ENCODE measurements at regions not wholly inside any gene's neighbourhood (a gene's known extent, or its start where the extent isn't known, plus 50 kb on each side); places are given as distances from the start of the nearest gene placed in this dataset.
"Not testable (repeated sequence)": the region's sequence is repeated elsewhere in the genome, so short reads cannot be mapped to it uniquely, and the experiment has no call there.

DNA sequence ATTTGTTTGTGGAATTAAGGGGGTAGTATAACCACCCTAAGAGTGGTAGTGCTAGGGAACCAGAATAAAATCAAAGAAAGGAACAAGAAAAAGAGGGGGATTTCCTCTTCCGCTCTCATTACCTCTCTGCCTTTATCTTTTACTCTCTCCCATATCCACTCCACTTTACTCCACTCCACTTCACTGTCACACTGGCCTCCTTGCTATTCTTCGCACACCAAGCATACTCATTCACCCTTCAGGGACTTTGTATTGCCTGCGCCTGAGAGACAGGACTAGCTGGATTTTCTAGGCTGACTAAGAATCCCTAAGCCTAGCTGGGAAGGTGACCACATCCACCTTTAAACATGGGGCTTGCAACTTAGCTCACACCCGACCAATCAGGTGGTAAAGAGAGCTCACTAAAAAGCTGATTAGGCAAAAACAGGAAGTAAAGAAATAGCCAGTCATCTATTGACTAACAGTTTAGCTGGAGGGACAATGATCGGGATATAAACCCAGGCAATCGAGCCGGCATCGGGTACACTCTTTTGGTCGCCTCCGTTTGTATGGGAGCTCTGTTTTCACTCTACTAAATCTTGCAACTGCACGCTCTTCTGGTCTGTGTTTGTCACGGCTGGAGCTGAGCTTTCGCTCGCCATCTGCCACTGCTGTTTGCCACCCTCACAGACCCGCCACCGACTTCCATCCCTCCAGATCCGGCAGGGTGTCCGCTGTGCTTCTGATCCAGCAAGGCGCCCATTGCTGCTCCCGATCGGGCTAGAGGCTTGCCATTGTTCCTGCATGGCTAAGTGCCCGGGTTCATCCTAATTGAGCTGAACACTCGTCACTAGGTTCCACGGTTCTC is 121.8 kb downstream of the FAM170A start:
- Histone ChIP-seq H3K4me3 (ENCODE audit: low read depth, low read length) (no peak overlapping the region), H3K36me3 (ENCODE audit: control insufficient read depth, insufficient read depth, low read length) (no peaks in the 10 kb centered on the region), H3K27me3 (ENCODE audit: control insufficient read depth, insufficient read depth, low read length) (no peaks in the 10 kb centered on the region)
- no peak for DNase-seq (ENCODE audit: low read depth)
- TF ChIP-seq, protein P1, sequence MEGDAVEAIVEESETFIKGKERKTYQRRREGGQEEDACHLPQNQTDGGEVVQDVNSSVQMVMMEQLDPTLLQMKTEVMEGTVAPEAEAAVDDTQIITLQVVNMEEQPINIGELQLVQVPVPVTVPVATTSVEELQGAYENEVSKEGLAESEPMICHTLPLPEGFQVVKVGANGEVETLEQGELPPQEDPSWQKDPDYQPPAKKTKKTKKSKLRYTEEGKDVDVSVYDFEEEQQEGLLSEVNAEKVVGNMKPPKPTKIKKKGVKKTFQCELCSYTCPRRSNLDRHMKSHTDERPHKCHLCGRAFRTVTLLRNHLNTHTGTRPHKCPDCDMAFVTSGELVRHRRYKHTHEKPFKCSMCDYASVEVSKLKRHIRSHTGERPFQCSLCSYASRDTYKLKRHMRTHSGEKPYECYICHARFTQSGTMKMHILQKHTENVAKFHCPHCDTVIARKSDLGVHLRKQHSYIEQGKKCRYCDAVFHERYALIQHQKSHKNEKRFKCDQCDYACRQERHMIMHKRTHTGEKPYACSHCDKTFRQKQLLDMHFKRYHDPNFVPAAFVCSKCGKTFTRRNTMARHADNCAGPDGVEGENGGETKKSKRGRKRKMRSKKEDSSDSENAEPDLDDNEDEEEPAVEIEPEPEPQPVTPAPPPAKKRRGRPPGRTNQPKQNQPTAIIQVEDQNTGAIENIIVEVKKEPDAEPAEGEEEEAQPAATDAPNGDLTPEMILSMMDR (IDR thresholded peaks at IDR 0.05; ENCODE audit: insufficient read depth, low read length, poor library complexity, severe bottlenecking): no peak

- TF ChIP-seq, protein P1 (IDR thresholded peaks at IDR 0.05; ENCODE audit: insufficient read depth, low read length, poor library complexity, severe bottlenecking): no peak
- no peaks in the 10 kb centered on the region for H3K36me3 ChIP-seq (ENCODE audit: control insufficient read depth, insufficient read depth, low read length)
- H3K4me3 ChIP-seq (ENCODE audit: low read depth, low read length): no peak overlapping the region
- no peaks in the 10 kb centered on the region for H3K27me3 ChIP-seq (ENCODE audit: control insufficient read depth, insufficient read depth, low read length)
- no peak for DNase-seq (ENCODE audit: low read depth)
These were observed 122.4 kb downstream of the FAM170A start for GRCh38 chr5:119751734-119752094.

DNA sequence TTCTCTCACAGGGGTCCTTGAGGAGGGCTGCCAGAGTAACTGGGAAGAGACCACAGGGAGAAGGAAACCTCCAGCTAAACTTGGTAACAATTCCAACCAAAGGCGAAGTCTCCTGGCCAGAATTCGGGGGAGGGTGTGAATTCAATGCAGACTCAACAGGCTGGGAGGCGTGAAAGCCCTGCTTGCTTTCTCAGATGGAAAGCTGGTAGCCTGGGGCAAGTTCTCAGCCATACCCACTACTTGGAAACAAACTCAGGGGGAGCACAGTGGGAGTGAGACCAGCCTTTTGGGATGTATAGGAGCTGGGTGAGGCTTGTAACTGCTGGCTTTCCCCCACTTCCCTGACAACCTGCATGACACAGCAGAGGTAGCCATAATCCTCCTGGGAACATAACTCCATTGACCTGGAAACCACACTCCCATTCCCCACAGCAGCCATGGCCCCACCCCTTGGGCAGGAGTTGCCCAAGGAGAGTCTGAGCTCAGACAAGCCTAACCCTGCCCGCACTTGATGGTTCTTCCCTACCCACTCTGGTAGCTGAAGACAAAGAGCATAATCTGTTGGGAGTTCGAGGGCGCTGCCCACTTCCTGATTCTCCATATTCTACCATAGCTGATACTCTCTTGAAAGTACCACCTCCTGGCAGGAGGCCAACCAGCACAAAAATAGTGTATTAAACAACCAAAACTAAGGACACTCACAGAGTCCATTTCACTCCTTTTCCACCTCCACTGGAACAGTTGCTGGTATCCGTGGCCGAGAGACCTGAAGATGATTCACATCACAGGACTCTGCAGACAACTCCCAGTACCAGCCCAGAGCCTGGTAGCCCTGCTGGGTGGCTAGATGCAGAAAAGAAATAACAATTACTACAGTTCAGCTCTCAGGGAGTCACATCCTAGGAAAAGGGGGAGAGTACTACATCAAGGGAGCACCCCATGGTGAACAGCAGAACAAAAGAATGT is 123.8 kb downstream of the FAM170A start:
- TF ChIP-seq, protein P1 (IDR thresholded peaks at IDR 0.05; ENCODE audit: insufficient read depth, low read length, poor library complexity, severe bottlenecking): no peak
- Histone ChIP-seq H3K4me3 (ENCODE audit: low read depth, low read length) (no peak overlapping the region), H3K27me3 (ENCODE audit: control insufficient read depth, insufficient read depth, low read length) (no peaks in the 10 kb centered on the region), H3K36me3 (ENCODE audit: control insufficient read depth, insufficient read depth, low read length) (no peaks in the 10 kb centered on the region)
- no peak for DNase-seq (ENCODE audit: low read depth)

- not testable (repeated sequence) for DNase-seq (ENCODE audit: low read depth); H3K4me3 ChIP-seq (ENCODE audit: low read depth, low read length); H3K27me3 ChIP-seq (ENCODE audit: control insufficient read depth, insufficient read depth, low read length); H3K36me3 ChIP-seq (ENCODE audit: control insufficient read depth, insufficient read depth, low read length)
These were observed 125.5 kb downstream of the FAM170A start for GRCh38 chr5:119754825-119755224.

GRCh38 chr5:119757276-119757675 is 127.9 kb downstream of the FAM170A start:
- Histone ChIP-seq H3K4me3 (ENCODE audit: low read depth, low read length) (no peak overlapping the region), H3K27me3 (ENCODE audit: control insufficient read depth, insufficient read depth, low read length) (no peaks in the 10 kb centered on the region), H3K36me3 (ENCODE audit: control insufficient read depth, insufficient read depth, low read length) (no peaks in the 10 kb centered on the region)
- no peak for DNase-seq (ENCODE audit: low read depth)
- TF ChIP-seq, protein P1 (IDR thresholded peaks at IDR 0.05; ENCODE audit: insufficient read depth, low read length, poor library complexity, severe bottlenecking): no peak

DNA sequence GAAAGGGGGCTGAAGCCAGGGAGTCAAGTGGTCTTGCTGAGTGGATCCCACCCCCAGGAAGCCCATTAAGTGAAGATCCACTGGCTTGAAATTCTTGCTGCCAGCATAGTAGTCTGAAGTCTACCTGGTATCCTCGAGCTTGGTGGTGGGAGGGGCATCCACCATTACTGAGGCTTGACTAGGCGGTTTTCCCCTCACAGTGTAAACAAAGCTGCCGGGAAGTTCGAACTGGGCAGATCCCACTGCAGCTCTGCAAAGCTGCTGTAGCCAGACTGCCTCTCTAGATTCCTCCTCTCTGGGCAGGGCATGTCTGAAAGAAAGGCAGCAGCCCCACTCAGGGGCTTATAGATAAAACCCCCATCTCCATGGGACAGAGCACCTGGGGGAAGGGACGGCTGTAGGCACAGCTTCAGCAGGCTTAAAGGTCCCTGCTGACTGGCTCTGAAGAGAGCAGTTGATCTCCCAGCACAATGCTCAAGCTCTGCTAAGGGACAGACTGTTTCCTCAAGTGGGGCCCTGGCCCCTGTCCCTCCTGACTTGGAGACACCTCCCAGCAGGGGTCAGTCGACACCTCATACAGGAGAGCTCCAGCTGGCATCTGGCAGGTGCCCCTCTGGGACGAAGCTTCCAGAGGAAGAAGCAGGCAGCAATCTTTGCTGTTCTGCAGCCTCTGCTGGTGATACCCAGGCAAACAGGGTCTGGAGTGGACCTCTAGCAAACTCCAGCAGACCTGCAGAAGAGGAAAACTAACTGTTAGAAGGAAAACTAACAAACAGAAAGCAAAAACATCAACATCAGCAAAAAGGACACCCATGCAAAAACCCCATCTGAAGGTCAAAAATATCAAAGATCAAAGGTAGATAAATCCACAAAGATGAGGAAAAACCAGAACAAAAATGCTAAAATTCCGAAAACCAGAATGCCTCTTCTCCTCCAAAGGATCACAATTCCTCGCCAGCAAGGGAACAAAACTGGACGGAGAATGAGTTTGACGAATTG is 140.6 kb downstream of the FAM170A start:
- not testable (repeated sequence) for H3K4me3 ChIP-seq (ENCODE audit: low read depth, low read length); H3K27me3 ChIP-seq (ENCODE audit: control insufficient read depth, insufficient read depth, low read length); DNase-seq (ENCODE audit: low read depth)

DNA sequence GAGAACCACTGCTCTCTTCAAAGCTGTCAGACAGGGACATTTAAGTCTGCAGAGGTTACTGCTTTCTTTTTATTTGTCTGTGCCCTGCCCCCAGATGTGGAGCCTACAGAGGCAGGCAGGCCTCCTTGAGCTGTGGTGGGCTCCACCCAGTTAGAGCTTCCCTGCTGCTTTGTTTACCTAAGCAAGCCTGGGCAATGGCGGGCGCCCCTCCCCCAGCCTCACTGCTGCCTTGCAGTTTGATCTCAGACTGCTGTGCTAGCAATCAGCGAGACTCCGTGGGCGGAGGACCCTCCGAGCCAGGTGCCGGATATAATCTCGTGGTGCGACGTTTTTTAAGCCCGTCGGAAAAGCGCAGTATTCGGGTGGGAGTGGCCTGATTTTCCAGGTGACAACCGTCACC is 150.8 kb downstream of the FAM170A start:
- not testable (repeated sequence) for H3K4me3 ChIP-seq (ENCODE audit: low read depth, low read length); DNase-seq (ENCODE audit: low read depth); H3K36me3 ChIP-seq (ENCODE audit: control insufficient read depth, insufficient read depth, low read length); H3K27me3 ChIP-seq (ENCODE audit: control insufficient read depth, insufficient read depth, low read length)

More for the DNA sequence above, 140.6 kb downstream of the FAM170A start:
- H3K36me3 ChIP-seq (ENCODE audit: control insufficient read depth, insufficient read depth, low read length): not testable (repeated sequence)

Data from kidney epithelial cell (primary cell).